Peyer's patch (tissue), 4 donors: ENCODE measurements at regions not wholly inside any gene's neighbourhood (a gene's known extent, or its start where the extent isn't known, plus 50 kb on each side); places are given as distances from the start of the nearest gene placed in this dataset.

Source experiments
- DNase-seq, 3 donors: peaks; one replicate each; pipeline ENCODE4 v3.0.0-alpha.2; 2017 to 2019
- H3K27ac ChIP-seq, 4 donors: fragments of 200-600 bp; sonication (generic); one replicate each; pipeline ENCODE4 v1.5.1; 2016 to 2019
- H3K27me3 ChIP-seq, 2 donors: fragments of 200-600 bp; sonication (generic); one replicate each; pipeline ENCODE4 v1.5.1; 2019
- H3K36me3 ChIP-seq, 3 donors: fragments of 200-600 bp; sonication (generic); one replicate each; pipeline ENCODE4 v1.5.1; 2016 to 2019
- H3K4me1 ChIP-seq, 4 donors: fragments of 200-600 bp; sonication (generic); one replicate each; pipeline ENCODE4 v1.5.1; 2016 to 2019
- H3K4me3 ChIP-seq, 4 donors: fragments of 200-600 bp; sonication (generic); 1 replicate in 3 of 4; 2 replicates in 1 of 4; pipeline ENCODE4 v1.5.1; 2016 to 2019; ENCODE audit warnings: mild to moderate bottlenecking in 1 of 4
- H3K9me3 ChIP-seq, 4 donors: fragments of 200-600 bp; sonication (generic); one replicate each; pipeline ENCODE4 v1.5.1; 2016 to 2019; ENCODE audit warnings: mild to moderate bottlenecking in 1 of 4
- CTCF ChIP-seq, 6 experiments: fragments of 450-650 bp in 4 of 6; fragments of 200-600 bp in 2 of 6; sonication (generic) in 1 of 6; IDR thresholded peaks; one replicate each; pipeline ENCODE4 v1.5.1; 2017 to 2019; ENCODE audit warnings: antibody characterized with exemption in 6 of 6, mild to moderate bottlenecking in 3 of 6, moderate library complexity in 1 of 6
- POLR2A ChIP-seq, 2 donors: fragments of 450-650 bp; IDR thresholded peaks; one replicate each; pipeline ENCODE4 v1.5.1; 2017; ENCODE audit warnings: antibody characterized with exemption in 2 of 2, mild to moderate bottlenecking in 2 of 2, moderate library complexity in 2 of 2

- Histone ChIP-seq H3K27me3 (no peaks in the 10 kb centered on the region), H3K36me3 (no peaks in the 10 kb centered on the region), H3K4me3 (no peak overlapping the region), H3K27ac (no peak overlapping the region), H3K9me3 (no peaks in the 10 kb centered on the region), H3K4me1 (peaks cover 0 to 5% (median 0%) of the 10 kb centered on the region in 4 donors)
- TF ChIP-seq POLR2A (IDR thresholded peaks at IDR 0.05) (no peak), CTCF (IDR thresholded peaks at IDR 0.05) (no peak)
- DNase-seq: no peak
Measured at GRCh38 chr1:87880098-87880760, 551.5 kb downstream of the LMO4 start.

DNA sequence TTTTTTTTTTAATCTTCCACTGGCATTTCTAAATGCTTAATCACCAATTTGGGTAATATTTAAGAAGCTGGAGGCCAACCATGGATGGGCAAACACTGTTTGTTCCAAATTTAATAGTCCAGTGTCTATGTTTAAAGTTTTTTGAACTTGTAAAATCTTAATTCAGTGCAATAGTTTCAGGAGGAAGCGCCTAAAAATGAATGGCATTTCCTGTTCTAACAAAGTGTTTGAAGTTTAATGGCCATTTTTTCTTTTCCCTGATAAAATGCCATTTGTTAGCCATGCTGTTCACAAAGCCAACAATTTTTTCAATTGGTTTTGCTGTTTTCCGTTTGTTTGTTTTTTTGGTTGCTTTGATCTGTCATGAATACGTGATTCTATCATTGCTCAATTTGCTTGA, 552.1 kb downstream of the LMO4 start:
- no peak for TF ChIP-seq POLR2A (IDR thresholded peaks at IDR 0.05)
- TF ChIP-seq CTCF (IDR thresholded peaks at IDR 0.05): no peak
- H3K27ac ChIP-seq: no peak overlapping the region
- no peaks in the 10 kb centered on the region for H3K4me1 ChIP-seq
- H3K4me3 ChIP-seq: no peak overlapping the region
- H3K9me3 ChIP-seq: no peaks in the 10 kb centered on the region
- H3K27me3 ChIP-seq: no peaks in the 10 kb centered on the region
- no peak for DNase-seq
- no peaks in the 10 kb centered on the region for H3K36me3 ChIP-seq

- H3K4me3 ChIP-seq: no peak overlapping the region
- H3K27ac ChIP-seq: no peak overlapping the region
- H3K4me1 ChIP-seq: peaks cover 0 to 12% (median 0%) of the 10 kb centered on the region in 4 donors
- H3K9me3 ChIP-seq: no peaks in the 10 kb centered on the region
- no peak for DNase-seq
- TF ChIP-seq POLR2A (IDR thresholded peaks at IDR 0.05): no peak
- no peak for TF ChIP-seq CTCF (IDR thresholded peaks at IDR 0.05)
- no peaks in the 10 kb centered on the region for H3K27me3 ChIP-seq
- H3K36me3 ChIP-seq: no peaks in the 10 kb centered on the region
Measured at GRCh38 chr1:87883906-87884305, 555.2 kb downstream of the LMO4 start.

- H3K27ac ChIP-seq: no peak overlapping the region
Measured at GRCh38 chr1:87884581-87884980, 555.9 kb downstream of the LMO4 start.

GRCh38 chr1:87885278-87886025, 556.8 kb downstream of the LMO4 start:
- peak in 1 of 3 donors; percentile 47 for DNase-seq
- H3K27ac ChIP-seq: no peak overlapping the region

More at GRCh38 chr1:87884581-87884980, 555.9 kb downstream of the LMO4 start:
- no peak for TF ChIP-seq CTCF (IDR thresholded peaks at IDR 0.05)
- TF ChIP-seq POLR2A (IDR thresholded peaks at IDR 0.05): no peak
- Histone ChIP-seq H3K9me3 (no peaks in the 10 kb centered on the region), H3K4me3 (no peak overlapping the region), H3K4me1 (peaks cover 0 to 12% (median 0%) of the 10 kb centered on the region in 4 donors), H3K27me3 (no peaks in the 10 kb centered on the region), H3K36me3 (no peaks in the 10 kb centered on the region)
- DNase-seq: no peak

More at GRCh38 chr1:87885278-87886025, 556.8 kb downstream of the LMO4 start:
- Histone ChIP-seq H3K36me3 (no peaks in the 10 kb centered on the region), H3K4me3 (no peak overlapping the region), H3K9me3 (no peaks in the 10 kb centered on the region), H3K4me1 (peaks cover 0 to 12% (median 0%) of the 10 kb centered on the region in 4 donors), H3K27me3 (no peaks in the 10 kb centered on the region)
- TF ChIP-seq POLR2A (IDR thresholded peaks at IDR 0.05) (no peak), CTCF (IDR thresholded peaks at IDR 0.05) (peak in 3 of 6 experiments; percentile 28 to 43 (median 32))
